Stomach smooth muscle (tissue), 2 donors: ENCODE measurements at regions not wholly inside any gene's neighbourhood (a gene's known extent, or its start where the extent isn't known, plus 50 kb on each side); places are given as distances from the start of the nearest gene placed in this dataset.

Experiments used
- H3K27ac ChIP-seq: one replicate; pipeline ENCODE4 v1.7.0; 2013; ENCODE audit warnings: mild to moderate bottlenecking, low read length, inconsistent platforms
- H3K27me3 ChIP-seq, 2 donors: one replicate each; pipeline ENCODE4 v1.7.0; 2013; ENCODE audit warnings: low read length in 2 of 2; ENCODE audit not compliant: insufficient read depth in 2 of 2, control insufficient read depth in 1 of 2
- H3K36me3 ChIP-seq, 2 donors: one replicate each; pipeline ENCODE4 v1.7.0; 2013; ENCODE audit warnings: low read length in 2 of 2; ENCODE audit not compliant: control insufficient read depth in 2 of 2, insufficient read depth in 2 of 2
- H3K4me1 ChIP-seq: one replicate; pipeline ENCODE4 v1.7.0; 2013; ENCODE audit warnings: low read length; ENCODE audit not compliant: control insufficient read depth, insufficient read depth
- H3K4me3 ChIP-seq, 2 donors: one replicate each; pipeline ENCODE4 v1.7.0; 2013; ENCODE audit warnings: low read length in 2 of 2
- H3K9ac ChIP-seq, 2 donors: one replicate each; pipeline ENCODE4 v1.7.0; 2013; ENCODE audit warnings: low read length in 2 of 2, mild to moderate bottlenecking in 1 of 2
- H3K9me3 ChIP-seq, 2 donors: one replicate each; pipeline ENCODE4 v1.7.0; 2013; ENCODE audit warnings: low read length in 2 of 2; ENCODE audit not compliant: control insufficient read depth in 2 of 2
- donor health status: healthy.
- donor health status: Pancreatic carcinoma.

- H3K4me3 ChIP-seq = no peak overlapping the region
- H3K9ac ChIP-seq = no peak overlapping the region
Observed at GRCh38 chr3:139201446-139202225, 142.2 kb upstream of the MRPS22 start.

GRCh38 chr3:139202226-139202958 lies 141.4 kb upstream of the MRPS22 start:
- H3K27me3 ChIP-seq = no peaks in the 10 kb centered on the region
- no peaks in the 10 kb centered on the region for H3K36me3 ChIP-seq
- H3K4me3 ChIP-seq = no peak overlapping the region
- H3K9me3 ChIP-seq = no peaks in the 10 kb centered on the region
- H3K27ac ChIP-seq = no peak overlapping the region
- no peak overlapping the region for H3K9ac ChIP-seq
- H3K4me1 ChIP-seq = no peaks in the 10 kb centered on the region

More at GRCh38 chr3:139201446-139202225, 142.2 kb upstream of the MRPS22 start:
- H3K9me3 ChIP-seq = no peaks in the 10 kb centered on the region
- H3K4me1 ChIP-seq = no peaks in the 10 kb centered on the region
- no peaks in the 10 kb centered on the region for H3K27me3 ChIP-seq
- no peak overlapping the region for H3K27ac ChIP-seq
- H3K36me3 ChIP-seq = no peaks in the 10 kb centered on the region

DNA sequence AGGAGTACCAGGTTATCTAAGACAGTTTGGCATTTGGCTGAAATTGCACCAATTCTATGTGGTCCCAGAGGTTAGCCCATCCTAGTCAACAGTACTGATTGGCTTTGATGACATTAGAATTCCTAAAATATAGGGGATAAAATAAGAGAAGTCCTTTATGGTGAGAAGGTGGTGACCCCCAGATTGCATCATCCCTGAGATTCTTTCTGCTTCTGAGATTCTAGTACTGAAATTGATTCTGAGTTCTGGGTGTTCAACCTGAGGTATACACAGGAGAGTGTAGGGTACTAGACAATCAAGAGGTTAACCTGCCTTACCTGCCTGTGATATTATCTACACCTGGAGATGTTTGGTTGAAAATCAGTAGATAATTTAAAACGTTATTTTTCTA lies 140.9 kb upstream of the MRPS22 start:
- H3K9ac ChIP-seq = no peak overlapping the region
- H3K4me1 ChIP-seq = no peaks in the 10 kb centered on the region
- no peaks in the 10 kb centered on the region for H3K27me3 ChIP-seq
- no peak overlapping the region for H3K4me3 ChIP-seq
- no peaks in the 10 kb centered on the region for H3K9me3 ChIP-seq
- H3K27ac ChIP-seq = no peak overlapping the region
- no peaks in the 10 kb centered on the region for H3K36me3 ChIP-seq

GRCh38 chr3:139203752-139204151 lies 140.1 kb upstream of the MRPS22 start:
- Histone ChIP-seq H3K9me3 (no peaks in the 10 kb centered on the region), H3K4me3 (no peak overlapping the region), H3K27me3 (no peaks in the 10 kb centered on the region), H3K4me1 (no peaks in the 10 kb centered on the region), H3K27ac (no peak overlapping the region), H3K9ac (no peak overlapping the region), H3K36me3 (no peaks in the 10 kb centered on the region)

DNA sequence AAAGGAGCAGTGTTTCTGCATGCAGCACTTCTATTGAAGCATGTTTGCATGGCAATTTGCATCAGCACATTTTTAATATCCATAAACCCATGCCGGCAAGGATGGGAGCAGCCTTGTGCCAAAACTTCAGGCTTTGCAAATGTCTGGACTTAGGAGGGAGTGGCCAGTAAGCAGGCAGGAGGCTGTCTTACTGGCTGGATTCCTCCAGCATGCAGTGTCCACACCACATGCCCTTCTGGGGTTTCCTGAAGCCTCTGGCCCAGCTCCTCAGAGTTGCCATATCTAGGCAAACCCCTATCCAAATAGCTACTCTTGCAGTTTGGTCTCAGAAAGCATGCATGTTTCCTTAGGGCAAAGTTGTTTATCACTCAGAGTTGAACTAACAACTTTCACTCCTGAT lies 139.1 kb upstream of the MRPS22 start:
- Histone ChIP-seq H3K9ac (no peak overlapping the region), H3K27ac (no peak overlapping the region), H3K9me3 (no peaks in the 10 kb centered on the region), H3K4me3 (no peak overlapping the region), H3K36me3 (no peaks in the 10 kb centered on the region), H3K27me3 (no peaks in the 10 kb centered on the region), H3K4me1 (no peaks in the 10 kb centered on the region)

- H3K27me3 ChIP-seq = no peaks in the 10 kb centered on the region
- no peaks in the 10 kb centered on the region for H3K4me1 ChIP-seq
- H3K27ac ChIP-seq = no peak overlapping the region
- peaks cover 0 to 2% of the 10 kb centered on the region in 2 donors for H3K9me3 ChIP-seq
- H3K36me3 ChIP-seq = no peaks in the 10 kb centered on the region
- H3K9ac ChIP-seq = no peak overlapping the region
- H3K4me3 ChIP-seq = no peak overlapping the region
Observed at GRCh38 chr3:139213936-139214335, 129.9 kb upstream of the MRPS22 start.

GRCh38 chr3:139216958-139217357 lies 126.9 kb upstream of the MRPS22 start:
- Histone ChIP-seq H3K4me3 (no peak overlapping the region), H3K4me1 (no peaks in the 10 kb centered on the region), H3K9ac (no peak overlapping the region), H3K27ac (no peak overlapping the region), H3K36me3 (no peaks in the 10 kb centered on the region), H3K27me3 (no peaks in the 10 kb centered on the region), H3K9me3 (peaks cover 0 to 2% of the 10 kb centered on the region in 2 donors)

DNA sequence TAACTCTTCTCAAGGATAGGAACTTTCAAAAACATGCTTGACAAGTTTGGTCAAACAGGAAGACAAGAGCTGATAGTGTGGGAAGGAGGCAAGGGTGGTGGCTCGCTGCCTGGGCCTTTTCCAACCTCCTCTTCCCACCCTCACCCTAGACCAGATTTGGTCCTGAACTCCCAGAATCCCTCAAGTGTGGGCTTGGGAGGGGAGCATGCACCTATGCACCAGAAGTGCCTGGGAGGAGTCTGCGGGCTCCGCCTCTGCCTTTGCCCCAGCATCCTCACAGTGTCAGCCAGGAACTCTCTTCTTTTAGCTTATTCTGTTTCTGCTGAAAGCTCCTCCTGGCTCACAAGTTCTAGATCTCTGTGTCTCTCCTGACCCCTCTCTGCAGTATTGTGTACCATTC lies 126.2 kb upstream of the MRPS22 start:
- Histone ChIP-seq H3K27me3 (no peaks in the 10 kb centered on the region), H3K9ac (no peak overlapping the region), H3K36me3 (no peaks in the 10 kb centered on the region), H3K4me3 (no peak overlapping the region), H3K4me1 (no peaks in the 10 kb centered on the region), H3K9me3 (peaks cover 0 to 2% of the 10 kb centered on the region in 2 donors), H3K27ac (no peak overlapping the region)

GRCh38 chr3:139218046-139218445 lies 125.8 kb upstream of the MRPS22 start:
- Histone ChIP-seq H3K4me1 (no peaks in the 10 kb centered on the region), H3K9me3 (no peaks in the 10 kb centered on the region), H3K36me3 (no peaks in the 10 kb centered on the region), H3K4me3 (no peak overlapping the region), H3K27me3 (no peaks in the 10 kb centered on the region), H3K27ac (no peak overlapping the region), H3K9ac (no peak overlapping the region)

GRCh38 chr3:139219463-139219862 lies 124.4 kb upstream of the MRPS22 start:
- H3K27ac ChIP-seq = no peak overlapping the region
- H3K4me1 ChIP-seq = no peaks in the 10 kb centered on the region
- H3K27me3 ChIP-seq = no peaks in the 10 kb centered on the region
- H3K36me3 ChIP-seq = no peaks in the 10 kb centered on the region
- H3K9ac ChIP-seq = no peak overlapping the region
- no peaks in the 10 kb centered on the region for H3K9me3 ChIP-seq
- no peak overlapping the region for H3K4me3 ChIP-seq

DNA sequence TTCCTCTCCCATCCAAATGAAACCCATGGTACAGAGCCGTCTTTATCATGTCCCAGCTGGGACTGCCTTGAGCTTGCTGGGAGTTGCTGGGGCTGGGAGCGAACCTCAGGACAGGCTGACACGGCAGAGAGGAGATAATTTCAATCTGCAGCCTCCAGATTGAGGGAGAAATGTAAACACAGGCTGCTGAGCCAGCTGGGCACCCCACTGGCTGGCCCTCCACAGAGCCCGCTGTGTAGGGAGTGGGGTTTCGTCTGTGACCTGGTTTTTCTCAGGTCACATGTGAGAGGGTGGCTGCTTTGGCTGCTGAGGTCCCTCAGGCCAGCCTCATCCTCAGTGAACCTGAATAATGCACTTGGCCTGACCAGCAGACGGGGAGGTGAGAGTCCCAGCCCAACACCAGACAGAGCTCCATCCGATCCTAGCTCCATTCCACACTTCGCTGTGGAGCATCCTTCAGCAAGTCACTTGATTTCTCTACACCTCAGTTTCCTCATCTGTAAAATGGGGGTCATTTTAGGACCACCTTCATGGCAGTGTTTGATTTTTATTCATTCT lies 121.6 kb upstream of the MRPS22 start:
- H3K27ac ChIP-seq = no peak overlapping the region
- no peaks in the 10 kb centered on the region for H3K9me3 ChIP-seq
- H3K4me3 ChIP-seq = no peak overlapping the region
- H3K36me3 ChIP-seq = no peaks in the 10 kb centered on the region
- H3K4me1 ChIP-seq = peaks cover 6% of the 10 kb centered on the region
- H3K9ac ChIP-seq = no peak overlapping the region
- H3K27me3 ChIP-seq = no peaks in the 10 kb centered on the region
